Right lung (tissue), 2 donors: ENCODE measurements at regions not wholly inside any gene's neighbourhood (a gene's known extent, or its start where the extent isn't known, plus 50 kb on each side); places are given as distances from the start of the nearest gene placed in this dataset.

Experiments
- DNase-seq, 2 donors: peaks; one replicate each; pipeline ENCODE4 v3.0.0-alpha.2; 2013

DNA sequence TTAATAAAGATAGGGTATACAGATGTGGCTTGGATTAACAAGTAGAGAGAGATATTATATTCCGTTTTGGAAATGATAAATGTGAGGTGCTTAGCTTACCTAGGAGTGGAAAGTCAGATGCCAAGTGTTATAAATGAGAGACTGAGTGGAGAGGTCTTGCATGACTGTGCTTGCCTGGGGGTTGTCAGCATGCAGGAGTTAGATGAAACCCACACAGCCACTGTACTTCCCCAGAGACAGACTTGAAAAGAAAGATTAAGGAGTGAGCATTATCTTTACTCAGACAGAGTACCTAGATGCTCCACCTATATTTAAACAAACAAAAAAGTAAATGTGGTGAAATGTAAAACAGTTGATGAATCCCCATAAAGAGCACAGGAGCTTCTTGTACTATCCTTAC, 482.7 kb downstream of the RIT2 start:
- DNase-seq: no peak

DNA sequence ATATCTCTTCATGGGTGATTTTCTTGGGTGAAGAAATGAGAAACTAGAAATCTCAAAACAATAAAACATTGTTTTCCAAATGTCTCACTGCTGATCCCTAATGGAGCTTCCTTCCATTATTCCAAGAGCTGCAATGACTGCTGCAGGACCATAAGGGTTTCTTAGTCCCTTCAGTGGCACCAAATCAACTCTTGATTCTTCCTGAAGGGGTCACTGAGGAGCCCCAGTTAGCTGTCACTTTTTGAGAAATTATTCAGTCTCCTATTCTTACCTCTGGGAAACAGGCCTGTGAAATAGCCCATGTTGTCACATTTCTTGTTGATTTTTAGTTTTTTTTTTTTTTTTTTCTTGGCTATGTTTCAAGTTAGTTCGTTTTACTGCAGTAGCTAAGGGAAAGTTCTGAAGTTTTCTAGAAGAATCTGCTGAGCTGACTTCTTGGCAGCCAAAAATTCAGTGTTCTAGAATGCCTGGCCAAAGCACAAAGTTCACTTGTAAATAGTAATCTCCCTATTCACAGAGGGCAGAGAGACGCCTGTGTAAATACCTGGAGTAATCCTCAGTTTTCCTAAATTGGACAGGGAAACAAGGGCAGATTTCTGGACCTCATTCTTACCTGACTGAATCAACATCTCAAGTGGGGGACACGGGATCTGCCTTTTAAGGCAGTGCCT, 480.0 kb downstream of the RIT2 start:
- DNase-seq: no peak

DNA sequence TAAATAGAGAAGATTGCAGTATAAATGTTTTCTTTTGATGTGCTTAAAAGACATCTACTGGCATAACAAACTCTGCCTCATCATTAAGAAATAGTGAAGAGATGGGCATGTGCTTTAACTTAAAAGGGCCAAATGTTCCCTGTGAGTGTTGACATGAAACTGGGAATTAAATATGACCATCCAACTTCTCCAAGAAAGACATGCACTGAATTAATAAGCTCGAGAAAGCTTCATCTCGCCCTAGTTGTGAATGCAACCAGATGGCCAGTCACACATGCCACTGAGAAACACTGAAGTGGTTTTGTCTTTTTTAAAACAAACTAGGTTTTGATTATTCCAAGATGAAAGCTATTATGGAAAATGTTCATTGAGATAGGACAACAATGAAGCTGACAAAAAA, 479.2 kb downstream of the RIT2 start:
- DNase-seq: no peak

DNA sequence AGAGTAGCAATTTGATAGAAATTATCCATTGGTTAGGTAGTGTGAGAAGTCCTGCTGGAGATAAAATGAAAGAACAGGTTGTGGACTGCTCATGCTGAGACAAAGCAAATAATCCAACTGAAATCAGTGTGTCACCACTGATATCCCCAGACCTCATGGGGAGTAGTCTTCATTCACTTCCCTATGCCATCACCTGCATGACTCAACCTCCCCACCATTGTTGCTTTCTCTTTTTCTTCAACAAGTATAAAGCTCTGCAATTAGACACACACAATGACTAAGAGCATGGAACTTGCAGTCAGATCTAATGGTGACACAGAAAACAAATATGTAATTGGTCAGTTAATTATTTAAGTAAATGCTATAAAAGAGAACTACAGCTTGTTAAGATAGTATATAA, 475.3 kb downstream of the RIT2 start:
- DNase-seq: no peak

DNA sequence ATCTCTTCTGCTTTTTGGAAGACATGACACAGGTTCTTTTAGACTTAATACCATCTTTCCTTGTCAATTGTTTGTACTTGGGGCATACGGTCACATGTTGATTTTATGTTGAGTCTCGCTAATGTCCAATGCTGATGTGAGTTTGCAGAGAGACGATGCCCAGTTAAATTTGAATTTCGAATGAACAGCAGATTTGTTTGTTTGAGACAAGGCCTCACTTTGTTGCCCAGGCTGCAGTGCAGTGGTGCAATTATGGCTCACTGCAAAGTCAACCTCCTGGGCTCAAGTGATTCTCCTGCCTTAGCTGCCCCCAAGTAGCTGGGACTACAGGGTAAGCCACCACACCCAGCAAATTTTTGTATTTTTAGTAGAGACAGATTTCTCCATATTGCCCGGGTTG, 473.5 kb downstream of the RIT2 start:
- DNase-seq: no peak

- DNase-seq: no peak
Measured at GRCh38 chr18:42644729-42645131, 470.8 kb downstream of the RIT2 start.

- DNase-seq: no peak
Measured at GRCh38 chr18:42649331-42650035, 466.0 kb downstream of the RIT2 start.

- no peak for DNase-seq
Measured at GRCh38 chr18:42654556-42654955, 460.9 kb downstream of the RIT2 start.

- no peak for DNase-seq
Measured at GRCh38 chr18:42657551-42657950, 457.9 kb downstream of the RIT2 start.

DNA sequence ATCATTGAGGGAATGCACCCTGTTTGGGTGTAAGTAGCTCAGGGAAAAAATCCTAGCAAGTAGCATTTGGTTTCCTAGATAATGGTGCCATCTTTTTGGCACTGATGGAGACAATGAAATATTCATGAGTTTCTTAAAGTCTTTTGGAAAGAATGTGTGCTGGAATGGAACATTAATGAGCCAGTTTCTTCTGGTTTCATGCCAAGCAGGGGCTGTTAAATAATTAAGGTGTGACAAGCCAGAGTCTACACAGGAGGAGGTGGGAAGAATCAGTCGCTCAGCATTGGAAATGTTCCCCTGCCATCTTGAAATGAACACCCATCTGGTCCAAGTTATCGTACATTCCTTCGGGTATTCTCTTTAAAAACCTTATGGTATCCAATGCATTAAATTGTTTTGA, 457.3 kb downstream of the RIT2 start:
- DNase-seq: no peak

DNA sequence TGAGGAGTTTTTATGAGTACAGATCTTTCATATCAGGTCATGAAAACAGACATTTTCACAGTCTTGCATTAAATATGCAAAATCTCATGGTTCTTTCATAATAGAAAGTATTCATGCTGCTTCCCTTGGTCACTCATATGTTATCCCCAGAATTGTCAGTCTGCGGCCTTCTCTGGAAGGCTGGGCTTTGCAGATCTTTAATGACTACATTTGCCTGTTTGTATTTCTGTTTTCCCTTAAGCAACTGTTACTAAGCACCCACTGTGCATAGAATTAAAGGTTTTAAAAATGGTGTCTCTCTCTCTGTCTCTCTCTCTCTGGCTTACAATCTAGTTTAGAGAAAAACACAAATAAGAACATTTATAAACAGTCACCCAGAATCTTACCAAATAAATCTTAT, 456.3 kb downstream of the RIT2 start:
- DNase-seq: no peak

- no peak for DNase-seq
Measured at GRCh38 chr18:42670860-42671259, 444.6 kb downstream of the RIT2 start.

- no peak for DNase-seq
Measured at GRCh38 chr18:42675810-42676209, 439.7 kb downstream of the RIT2 start.

- DNase-seq: no peak
Measured at GRCh38 chr18:42683094-42683493, 432.4 kb downstream of the RIT2 start.

GRCh38 chr18:42689310-42689709, 426.2 kb downstream of the RIT2 start:
- DNase-seq: no peak
